Spinal cord (tissue), 9 donors: ENCODE measurements at regions not wholly inside any gene's neighbourhood (a gene's known extent, or its start where the extent isn't known, plus 50 kb on each side); places are given as distances from the start of the nearest gene placed in this dataset.
"Not testable (repeated sequence)": the region's sequence is repeated elsewhere in the genome, so short reads cannot be mapped to it uniquely, and the experiment has no call there.

Experiments
- DNase-seq, 6 donors: peaks; one replicate each; pipeline versions ENCODE4 v3.0.0 to v3.0.0-alpha.2; 2013 to 2015; ENCODE audit warnings: low spot score in 6 of 6, low read depth in 4 of 6
- H3K27ac ChIP-seq: one replicate; pipeline ENCODE4 v1.5.1; 2013; ENCODE audit warnings: low read depth, low read length, control low read depth
- H3K27me3 ChIP-seq: one replicate; pipeline ENCODE4 v1.6.1; 2013; ENCODE audit warnings: low read length; ENCODE audit not compliant: control insufficient read depth, insufficient read depth
- H3K36me3 ChIP-seq: one replicate; pipeline ENCODE4 v1.6.1; 2013; ENCODE audit warnings: low read length; ENCODE audit not compliant: control insufficient read depth, insufficient read depth
- H3K4me1 ChIP-seq: one replicate; pipeline ENCODE4 v1.6.1; 2013; ENCODE audit warnings: low read length; ENCODE audit not compliant: control insufficient read depth, insufficient read depth
- H3K4me3 ChIP-seq: one replicate; pipeline ENCODE4 v1.5.1; 2013; ENCODE audit warnings: low read depth, low read length, control low read depth
- H3K9me3 ChIP-seq: one replicate; pipeline ENCODE4 v1.6.1; 2013; ENCODE audit warnings: low read length; ENCODE audit not compliant: control insufficient read depth, insufficient read depth
- WGBS: methylation state at CpG from one replicate; pipeline ENCODE4 v1.1.5; 2013; ENCODE audit warnings: missing lambda C conversion rate; ENCODE audit not compliant: insufficient coverage; 5-methylcytosine and 5-hydroxymethylcytosine counted together
- donor health status: healthy.

DNA sequence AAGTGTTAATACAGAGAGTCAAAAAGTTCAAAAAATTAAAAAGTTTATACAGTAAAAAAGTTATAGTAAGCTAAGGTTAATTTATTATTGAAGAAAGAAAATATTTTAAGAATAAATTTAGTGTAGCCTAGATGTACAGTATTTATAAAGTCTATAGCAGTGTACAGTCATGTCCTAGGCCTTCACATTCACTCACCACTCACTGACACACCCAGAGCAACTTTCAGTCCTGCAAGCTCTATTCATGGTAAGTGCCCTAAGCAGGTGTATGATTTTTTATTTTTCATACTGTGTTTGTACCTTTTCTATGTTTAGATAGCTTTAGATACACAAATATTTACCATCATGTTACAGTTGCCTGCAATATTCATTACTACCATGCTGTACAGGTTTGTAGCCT, 108.9 kb downstream of the FHIP1A start:
- H3K4me3 ChIP-seq = no peak overlapping the region
- no peaks in the 10 kb centered on the region for H3K27me3 ChIP-seq
- H3K9me3 ChIP-seq = no peaks in the 10 kb centered on the region
- H3K27ac ChIP-seq = no peak overlapping the region
- H3K4me1 ChIP-seq = no peaks in the 10 kb centered on the region
- H3K36me3 ChIP-seq = no peaks in the 10 kb centered on the region
- DNase-seq = no peak

DNA sequence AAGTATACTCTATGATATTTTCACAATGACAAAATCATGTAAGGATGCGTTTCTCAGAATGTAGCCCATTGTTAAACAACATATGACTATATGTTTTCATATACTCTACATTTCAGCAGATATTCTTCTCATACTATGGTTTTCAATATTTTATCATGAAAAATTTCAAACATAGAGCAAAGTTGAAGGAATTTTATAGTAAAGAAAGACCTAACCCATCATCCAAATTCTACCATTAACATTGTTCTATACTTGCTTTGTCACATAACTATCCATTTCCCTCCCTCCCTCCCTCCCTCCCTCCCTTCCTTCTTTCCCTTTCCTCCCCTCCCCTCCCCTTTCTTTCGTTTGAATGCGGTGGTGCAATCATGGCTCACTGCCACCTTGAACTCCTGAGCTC, 109.4 kb downstream of the FHIP1A start:
- no peaks in the 10 kb centered on the region for H3K9me3 ChIP-seq
- H3K27ac ChIP-seq = no peak overlapping the region
- no peak overlapping the region for H3K4me3 ChIP-seq
- H3K27me3 ChIP-seq = no peaks in the 10 kb centered on the region
- WGBS = 61% methylated on average over 2 of the region's 3 CpGs
- no peaks in the 10 kb centered on the region for H3K4me1 ChIP-seq
- no peak for DNase-seq
- H3K36me3 ChIP-seq = no peaks in the 10 kb centered on the region

DNA sequence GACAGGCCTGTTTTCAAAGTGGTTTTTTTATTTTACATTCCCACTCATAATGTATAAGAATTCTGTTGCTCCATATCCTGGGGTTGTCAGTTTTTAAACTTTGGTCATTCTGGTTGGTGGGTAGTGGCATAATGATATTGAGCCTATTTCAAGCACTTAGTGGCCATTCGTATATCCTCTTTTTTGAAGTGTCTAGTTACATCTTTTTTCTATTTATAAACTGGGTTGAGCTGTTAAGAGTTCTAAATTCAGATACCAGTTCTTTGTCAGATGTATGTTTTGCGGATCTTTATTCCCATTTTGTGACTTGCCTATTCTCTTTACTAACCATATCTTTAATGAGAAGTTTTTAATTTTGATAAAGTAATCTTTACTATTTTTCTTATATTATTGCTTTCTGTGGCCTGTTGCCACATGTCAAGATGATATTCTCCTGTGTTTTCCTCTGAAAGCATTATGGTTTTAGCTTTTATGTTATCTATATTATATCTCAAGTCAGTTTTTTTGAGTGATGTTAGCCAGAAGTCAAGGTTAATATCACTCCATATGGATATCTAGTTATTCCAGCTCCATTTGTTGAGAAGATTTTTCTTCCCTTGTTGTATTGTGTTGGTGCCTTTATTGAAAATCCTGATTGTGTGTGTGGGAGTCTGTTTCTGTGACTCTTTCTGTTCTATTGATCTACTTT, 110.9 kb downstream of the FHIP1A start:
- H3K9me3 ChIP-seq = no peaks in the 10 kb centered on the region
- WGBS = no CpG with 5 or more reads among the region's 2 CpGs
- H3K36me3 ChIP-seq = no peaks in the 10 kb centered on the region
- H3K27me3 ChIP-seq = no peaks in the 10 kb centered on the region
- H3K27ac ChIP-seq = no peak overlapping the region
- no peak for DNase-seq
- H3K4me3 ChIP-seq = no peak overlapping the region
- no peaks in the 10 kb centered on the region for H3K4me1 ChIP-seq

DNA sequence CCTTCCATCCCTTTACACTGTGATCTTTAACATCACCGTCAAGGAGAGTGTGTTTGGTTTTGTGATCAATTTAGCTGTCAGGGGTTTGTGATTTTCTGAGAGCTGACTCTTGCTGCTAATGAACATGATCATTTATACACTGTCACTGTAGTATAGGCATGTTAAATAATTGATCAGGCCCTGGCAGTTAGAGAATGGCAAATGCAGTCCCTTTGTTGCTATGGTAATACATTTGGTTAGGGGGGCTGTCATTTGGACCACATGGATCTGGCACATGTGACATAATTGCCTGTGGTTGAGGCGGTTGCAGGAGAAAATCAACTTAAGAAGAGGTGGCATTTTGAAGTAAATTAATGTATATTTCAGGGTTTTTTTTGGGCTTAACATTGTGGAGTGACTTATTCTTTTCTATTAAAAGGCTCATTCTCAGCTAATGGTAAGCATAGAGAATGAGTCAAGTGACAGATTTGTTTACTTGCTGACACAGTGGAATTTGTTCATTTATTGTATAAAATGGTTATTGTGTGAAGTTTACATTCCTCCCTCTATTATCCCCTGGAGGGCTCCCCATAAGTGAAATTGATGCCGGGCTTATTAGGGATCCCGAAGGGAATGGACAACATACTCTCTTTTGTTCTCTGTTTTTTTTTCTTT, 114.0 kb downstream of the FHIP1A start:
- H3K4me3 ChIP-seq = no peak overlapping the region
- no peaks in the 10 kb centered on the region for H3K4me1 ChIP-seq
- no peaks in the 10 kb centered on the region for H3K36me3 ChIP-seq
- peak in 3 of 6 donors; percentile 26 to 92 (median 60) for DNase-seq
- no CpG with 5 or more reads among the region's 4 CpGs for whole genome bisulfite sequencing
- no peaks in the 10 kb centered on the region for H3K27me3 ChIP-seq
- no peaks in the 10 kb centered on the region for H3K9me3 ChIP-seq
- no peak overlapping the region for H3K27ac ChIP-seq

DNA sequence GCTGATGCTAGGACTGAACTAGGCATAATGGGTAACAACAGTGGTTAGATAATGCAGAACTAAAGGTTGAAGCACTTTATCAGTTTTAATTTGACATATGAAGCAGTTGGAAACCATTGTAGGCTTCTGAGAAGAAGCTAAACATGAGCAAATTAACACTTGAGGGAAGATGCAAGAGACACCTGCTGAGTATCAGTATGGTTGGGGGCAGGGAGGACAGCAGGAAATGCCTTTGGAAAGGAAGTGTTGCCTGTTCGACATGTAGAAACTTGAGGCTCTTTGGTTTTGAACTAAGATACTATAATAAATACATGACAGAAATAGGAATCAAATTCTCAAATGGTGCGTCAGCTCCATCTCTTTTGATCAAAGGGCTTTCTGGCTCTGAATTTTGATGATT, 115.6 kb downstream of the FHIP1A start:
- no peaks in the 10 kb centered on the region for H3K36me3 ChIP-seq
- DNase-seq = peak in 1 of 6 donors; percentile 32
- no peaks in the 10 kb centered on the region for H3K27me3 ChIP-seq
- H3K27ac ChIP-seq = no peak overlapping the region
- no peaks in the 10 kb centered on the region for H3K9me3 ChIP-seq
- H3K4me1 ChIP-seq = no peaks in the 10 kb centered on the region
- no peak overlapping the region for H3K4me3 ChIP-seq
- whole genome bisulfite sequencing = no CpG with 5 or more reads among the region's 2 CpGs

DNA sequence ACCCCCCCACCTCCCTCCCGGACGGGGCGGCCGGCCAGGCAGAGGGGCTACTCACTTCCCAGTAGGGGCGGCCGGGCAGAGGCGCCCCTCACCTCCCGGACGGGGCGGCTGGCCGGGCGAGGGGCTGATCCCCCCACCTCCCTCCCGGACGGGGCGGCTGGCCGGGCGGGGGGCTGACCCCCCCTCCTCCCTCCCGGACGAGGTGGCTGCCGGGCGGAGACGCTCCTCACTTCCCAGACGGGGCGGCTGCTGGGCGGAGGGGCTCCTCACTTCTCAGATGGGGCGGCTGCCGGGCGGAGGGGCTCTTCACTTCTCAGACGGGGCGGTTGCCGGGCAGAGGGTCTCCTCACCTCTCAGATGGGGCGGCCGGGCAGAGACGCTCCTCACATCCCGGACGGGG, 117.5 kb downstream of the FHIP1A start:
- H3K9me3 ChIP-seq, H3K4me3 ChIP-seq, DNase-seq, H3K4me1 ChIP-seq, H3K27me3 ChIP-seq, H3K36me3 ChIP-seq, H3K27ac ChIP-seq: not testable (repeated sequence)
- WGBS = no CpG with 5 or more reads among the region's 36 CpGs

DNA sequence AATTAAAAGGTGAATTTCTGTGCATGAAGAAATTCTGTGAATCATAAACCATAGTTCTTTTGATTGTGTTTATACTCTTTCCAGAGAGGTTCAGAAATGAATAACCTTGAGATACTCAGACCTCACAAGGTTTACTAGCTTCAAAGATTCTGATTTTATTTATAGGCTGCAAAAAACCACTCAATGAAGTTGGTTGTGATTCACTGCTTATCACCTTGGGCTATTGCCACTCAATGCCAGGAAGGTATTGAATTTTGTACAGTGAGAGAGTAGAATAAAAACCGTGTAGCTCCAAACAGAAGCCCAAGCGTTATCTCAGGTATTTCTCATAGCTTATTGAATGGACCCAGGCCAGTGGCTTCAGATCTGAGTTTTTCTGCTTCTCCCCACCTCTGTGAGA, 118.7 kb downstream of the FHIP1A start:
- no CpG with 5 or more reads among the region's 2 CpGs for WGBS
- Histone ChIP-seq H3K27me3 (no peaks in the 10 kb centered on the region), H3K27ac (no peak overlapping the region), H3K9me3 (no peaks in the 10 kb centered on the region), H3K36me3 (no peaks in the 10 kb centered on the region), H3K4me3 (no peak overlapping the region), H3K4me1 (no peaks in the 10 kb centered on the region)
- DNase-seq = no peak

DNA sequence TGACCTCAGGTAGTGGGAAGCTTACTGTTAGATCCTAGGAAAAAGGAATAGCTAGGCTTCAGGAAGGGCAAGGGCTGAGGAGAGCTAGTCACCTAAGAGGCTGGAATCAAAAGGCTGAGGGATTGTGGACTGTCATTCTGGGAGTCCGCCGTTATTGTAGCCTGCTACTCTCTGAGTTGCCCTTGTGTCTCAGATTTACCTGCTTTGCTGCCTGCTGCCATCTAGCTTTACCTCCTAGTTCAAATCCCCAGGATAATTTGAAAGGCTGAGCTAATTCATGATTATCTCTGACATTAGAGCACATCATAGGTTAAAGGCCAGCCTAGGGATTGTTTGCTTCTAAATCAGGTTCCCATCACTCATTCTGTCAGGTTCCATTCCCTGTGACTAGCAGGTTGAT, 120.2 kb downstream of the FHIP1A start:
- no peak overlapping the region for H3K4me3 ChIP-seq
- no peaks in the 10 kb centered on the region for H3K36me3 ChIP-seq
- WGBS = no CpG with 5 or more reads among the region's 2 CpGs
- no peaks in the 10 kb centered on the region for H3K4me1 ChIP-seq
- H3K9me3 ChIP-seq = no peaks in the 10 kb centered on the region
- no peak overlapping the region for H3K27ac ChIP-seq
- no peaks in the 10 kb centered on the region for H3K27me3 ChIP-seq
- DNase-seq = no peak

DNA sequence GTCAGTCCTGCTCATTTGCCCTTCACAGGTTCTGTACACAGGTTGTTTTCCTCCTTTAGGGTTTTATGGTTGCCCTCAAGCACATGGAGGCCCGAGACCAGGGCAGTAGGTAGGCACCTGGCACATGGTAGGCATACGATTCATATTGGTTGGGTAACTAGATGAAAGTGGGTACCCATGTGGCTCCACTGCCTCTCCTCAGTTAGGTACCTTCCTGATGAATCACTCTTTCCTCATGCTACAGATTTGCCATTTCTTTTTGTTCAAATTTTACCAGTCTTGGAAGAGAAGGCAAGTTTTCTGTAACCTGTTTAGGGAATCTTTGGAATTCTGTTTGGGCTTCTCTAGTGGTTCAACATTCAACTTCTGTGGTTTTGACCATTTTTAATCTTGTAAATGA, 121.3 kb downstream of the FHIP1A start:
- H3K9me3 ChIP-seq = no peaks in the 10 kb centered on the region
- no peak for DNase-seq
- no CpG with 5 or more reads among the region's 2 CpGs for WGBS
- no peaks in the 10 kb centered on the region for H3K27me3 ChIP-seq
- H3K27ac ChIP-seq = no peak overlapping the region
- H3K36me3 ChIP-seq = no peaks in the 10 kb centered on the region
- no peak overlapping the region for H3K4me3 ChIP-seq
- no peaks in the 10 kb centered on the region for H3K4me1 ChIP-seq

DNA sequence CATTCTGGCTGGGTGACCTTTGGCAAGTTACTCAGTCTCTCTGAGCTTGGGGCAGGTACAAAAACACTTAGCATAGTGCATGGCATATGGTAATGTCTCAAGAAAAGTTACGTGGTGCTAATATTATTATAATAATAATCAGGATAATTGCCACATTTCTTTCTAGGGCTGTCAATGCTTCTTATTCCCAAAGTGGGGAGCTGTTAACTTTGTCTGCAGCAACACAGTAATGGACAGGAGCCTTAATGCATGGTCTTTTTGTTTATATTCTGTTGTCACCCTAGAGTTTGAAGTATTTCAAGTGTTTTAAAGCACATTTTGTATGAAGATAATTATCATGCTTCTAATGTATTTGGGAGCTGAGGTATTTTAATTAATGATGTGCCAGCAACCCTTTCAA, 121.8 kb downstream of the FHIP1A start:
- H3K27me3 ChIP-seq = no peaks in the 10 kb centered on the region
- H3K4me3 ChIP-seq = no peak overlapping the region
- DNase-seq = no peak
- no peaks in the 10 kb centered on the region for H3K4me1 ChIP-seq
- H3K27ac ChIP-seq = no peak overlapping the region
- WGBS = no CpG with 5 or more reads among the region's 1 CpG
- H3K9me3 ChIP-seq = no peaks in the 10 kb centered on the region
- H3K36me3 ChIP-seq = no peaks in the 10 kb centered on the region
